ENCODE measurements at regions not wholly inside any gene's neighbourhood (a gene's known extent, or its start where the extent isn't known, plus 50 kb on each side); places are given as distances from the start of the nearest gene placed in this dataset.

DNA sequence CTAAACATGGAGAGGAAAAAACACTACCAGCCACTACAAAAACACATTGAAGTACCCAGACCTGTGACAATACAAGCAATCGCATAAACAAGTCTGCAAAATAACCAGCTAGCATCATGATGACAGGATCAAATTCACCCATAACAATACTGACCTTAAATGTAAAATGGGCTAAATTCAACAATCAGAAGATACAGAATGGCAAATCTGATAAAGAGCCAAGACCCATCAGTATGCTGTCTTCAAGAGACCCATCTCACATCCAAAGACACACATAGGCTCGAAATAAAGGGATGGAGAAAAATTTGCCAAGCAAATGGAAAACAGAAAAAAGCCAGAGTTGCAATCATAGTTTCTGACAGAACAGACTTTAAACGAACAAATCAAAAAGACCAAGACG, 294.4 kb downstream of the MEF2C start:
- no peak for TF ChIP-seq POLR2A (IDR thresholded peaks at IDR 0.05)
- TF ChIP-seq, protein P1, sequence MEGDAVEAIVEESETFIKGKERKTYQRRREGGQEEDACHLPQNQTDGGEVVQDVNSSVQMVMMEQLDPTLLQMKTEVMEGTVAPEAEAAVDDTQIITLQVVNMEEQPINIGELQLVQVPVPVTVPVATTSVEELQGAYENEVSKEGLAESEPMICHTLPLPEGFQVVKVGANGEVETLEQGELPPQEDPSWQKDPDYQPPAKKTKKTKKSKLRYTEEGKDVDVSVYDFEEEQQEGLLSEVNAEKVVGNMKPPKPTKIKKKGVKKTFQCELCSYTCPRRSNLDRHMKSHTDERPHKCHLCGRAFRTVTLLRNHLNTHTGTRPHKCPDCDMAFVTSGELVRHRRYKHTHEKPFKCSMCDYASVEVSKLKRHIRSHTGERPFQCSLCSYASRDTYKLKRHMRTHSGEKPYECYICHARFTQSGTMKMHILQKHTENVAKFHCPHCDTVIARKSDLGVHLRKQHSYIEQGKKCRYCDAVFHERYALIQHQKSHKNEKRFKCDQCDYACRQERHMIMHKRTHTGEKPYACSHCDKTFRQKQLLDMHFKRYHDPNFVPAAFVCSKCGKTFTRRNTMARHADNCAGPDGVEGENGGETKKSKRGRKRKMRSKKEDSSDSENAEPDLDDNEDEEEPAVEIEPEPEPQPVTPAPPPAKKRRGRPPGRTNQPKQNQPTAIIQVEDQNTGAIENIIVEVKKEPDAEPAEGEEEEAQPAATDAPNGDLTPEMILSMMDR (IDR thresholded peaks at IDR 0.05), result no peak

Data from thyroid gland (tissue), 4 donors.